ENCODE measurements at regions not wholly inside any gene's neighbourhood (a gene's known extent, or its start where the extent isn't known, plus 50 kb on each side); places are given as distances from the start of the nearest gene placed in this dataset.

DNA sequence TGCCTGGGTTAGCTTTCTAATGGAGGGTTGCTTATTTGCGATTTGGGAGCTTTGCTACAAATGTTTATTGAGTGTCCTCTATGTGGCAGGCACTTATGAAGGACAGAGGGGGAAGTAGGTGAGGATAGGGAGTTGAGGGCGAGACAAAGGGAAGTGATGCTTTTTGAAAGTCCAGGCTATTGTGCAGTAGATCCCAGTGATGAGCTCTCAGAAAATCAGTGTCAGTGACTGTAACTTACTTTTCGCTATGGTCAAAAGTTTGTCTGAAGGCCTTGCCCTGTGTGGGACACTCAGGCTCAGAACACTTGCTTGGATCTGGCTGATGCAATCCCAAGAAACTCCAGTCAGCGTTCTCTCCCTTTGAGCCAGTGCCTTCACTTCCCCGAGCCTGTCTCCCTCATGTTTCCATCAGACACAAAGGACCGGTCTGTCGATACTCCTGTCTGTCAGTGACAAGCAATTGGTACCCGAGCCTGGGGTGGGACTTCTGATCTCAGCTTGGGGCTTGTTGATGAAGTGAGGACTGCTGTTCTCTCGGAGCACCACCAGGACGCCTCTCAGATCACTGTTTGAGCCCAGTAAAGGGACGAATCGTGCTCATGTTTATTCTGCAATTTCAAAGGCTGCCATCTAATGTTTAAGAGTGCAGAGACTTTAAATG, 63.1 kb upstream of the SORCS3 start:
- Histone ChIP-seq H3K36me3 (ENCODE audit: insufficient read depth, low read length) (no peaks in the 10 kb centered on the region), H3K27ac (no peak overlapping the region), H3K9ac (ENCODE audit: insufficient read length) (no peak overlapping the region), H3K4me3 (no peak overlapping the region), H3K9me3 (ENCODE audit: low read depth, low read length) (no peaks in the 10 kb centered on the region)
- no peak for DNase-seq (ENCODE audit: low read depth, low spot score)
- TF ChIP-seq EZH2 (IDR thresholded peaks at IDR 0.05) (no peak), POLR2AphosphoS5 (IDR thresholded peaks at IDR 0.05; ENCODE audit: borderline replicate concordance, low read depth, low read length) (no peak), FOXP2 (optimal IDR thresholded peaks at IDR 0.05; ENCODE audit: control extremely low read depth, extremely low read length, insufficient read depth) (no peak)

DNA sequence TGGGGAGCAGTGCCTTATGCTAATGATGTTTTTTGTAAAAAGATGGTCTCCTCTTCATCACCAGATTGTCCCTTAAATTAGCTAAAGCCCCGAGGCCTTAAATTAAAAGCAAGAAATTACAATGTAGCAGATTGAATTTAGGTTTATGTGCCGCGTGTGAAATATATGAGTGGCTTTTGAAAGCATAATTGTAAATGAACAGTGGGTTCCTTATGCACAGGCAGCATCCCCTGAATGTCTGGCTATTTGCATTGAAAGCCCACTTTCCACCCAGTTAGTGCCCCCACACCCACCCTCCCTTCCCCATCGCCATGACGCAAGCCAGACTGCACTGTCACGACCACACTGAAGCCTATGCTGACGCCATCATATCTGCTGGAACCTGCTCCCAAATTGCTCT, 62.4 kb upstream of the SORCS3 start:
- Histone ChIP-seq H3K36me3 (ENCODE audit: insufficient read depth, low read length) (no peaks in the 10 kb centered on the region), H3K9ac (ENCODE audit: insufficient read length) (no peak overlapping the region), H3K4me3 (no peak overlapping the region), H3K27ac (no peak overlapping the region), H3K9me3 (ENCODE audit: low read depth, low read length) (no peaks in the 10 kb centered on the region)
- DNase-seq (ENCODE audit: low read depth, low spot score), result no peak
- TF ChIP-seq FOXP2 (optimal IDR thresholded peaks at IDR 0.05; ENCODE audit: control extremely low read depth, extremely low read length, insufficient read depth) (no peak), EZH2 (IDR thresholded peaks at IDR 0.05) (no peak), POLR2AphosphoS5 (IDR thresholded peaks at IDR 0.05; ENCODE audit: borderline replicate concordance, low read depth, low read length) (no peak)

DNA sequence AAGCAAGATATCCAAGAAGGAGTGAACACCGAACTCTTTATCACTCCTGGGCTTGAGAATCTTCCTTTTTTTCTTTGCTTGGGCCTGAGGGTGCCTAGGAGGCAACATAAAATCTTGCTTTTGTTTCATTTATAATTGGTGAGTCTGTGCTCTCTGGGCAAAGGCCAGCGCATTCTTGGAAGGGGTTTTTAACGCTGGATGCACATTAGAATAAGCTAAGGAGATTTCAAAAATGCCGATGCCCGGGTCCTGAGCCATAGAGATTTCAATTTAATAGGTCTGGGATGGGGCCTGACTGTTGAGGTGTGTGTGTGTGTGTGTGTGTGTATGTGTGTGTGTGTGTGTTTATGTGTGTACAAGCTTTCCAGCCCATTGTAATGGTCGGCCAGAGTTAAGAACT, 62.0 kb upstream of the SORCS3 start:
- Histone ChIP-seq H3K9ac (ENCODE audit: insufficient read length) (no peak overlapping the region), H3K27ac (no peak overlapping the region), H3K36me3 (ENCODE audit: insufficient read depth, low read length) (no peaks in the 10 kb centered on the region), H3K9me3 (ENCODE audit: low read depth, low read length) (no peaks in the 10 kb centered on the region), H3K4me3 (no peak overlapping the region)
- DNase-seq (ENCODE audit: low read depth, low spot score), result no peak
- TF ChIP-seq POLR2AphosphoS5 (IDR thresholded peaks at IDR 0.05; ENCODE audit: borderline replicate concordance, low read depth, low read length) (no peak), EZH2 (IDR thresholded peaks at IDR 0.05) (no peak), FOXP2 (optimal IDR thresholded peaks at IDR 0.05; ENCODE audit: control extremely low read depth, extremely low read length, insufficient read depth) (no peak)

DNA sequence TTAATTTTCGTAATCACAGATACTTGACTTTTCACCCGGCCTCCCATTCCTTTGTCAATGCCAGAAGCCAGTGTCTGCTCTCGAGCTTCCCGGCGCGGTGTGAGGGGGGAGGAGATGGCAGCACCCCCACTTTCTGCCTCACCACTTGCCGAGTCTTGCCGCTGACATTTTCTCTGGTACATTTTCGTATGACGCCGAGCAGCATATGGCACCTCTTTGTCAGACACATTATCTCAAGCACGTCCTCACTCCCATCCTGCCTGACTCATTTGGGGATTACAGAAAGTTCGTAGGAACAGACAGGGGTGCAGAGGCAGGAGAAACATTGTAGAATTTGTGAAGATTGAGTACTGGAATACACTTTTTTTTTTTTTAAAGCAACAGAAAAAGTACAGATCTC, 60.8 kb upstream of the SORCS3 start:
- Histone ChIP-seq H3K9me3 (ENCODE audit: low read depth, low read length) (no peaks in the 10 kb centered on the region), H3K9ac (ENCODE audit: insufficient read length) (no peak overlapping the region), H3K36me3 (ENCODE audit: insufficient read depth, low read length) (no peaks in the 10 kb centered on the region), H3K4me3 (no peak overlapping the region), H3K27ac (no peak overlapping the region)
- DNase-seq (ENCODE audit: low read depth, low spot score), result no peak
- no peak for TF ChIP-seq FOXP2 (optimal IDR thresholded peaks at IDR 0.05; ENCODE audit: control extremely low read depth, extremely low read length, insufficient read depth)
- no peak for TF ChIP-seq EZH2 (IDR thresholded peaks at IDR 0.05)
- no peak for TF ChIP-seq POLR2AphosphoS5 (IDR thresholded peaks at IDR 0.05; ENCODE audit: borderline replicate concordance, low read depth, low read length)

DNA sequence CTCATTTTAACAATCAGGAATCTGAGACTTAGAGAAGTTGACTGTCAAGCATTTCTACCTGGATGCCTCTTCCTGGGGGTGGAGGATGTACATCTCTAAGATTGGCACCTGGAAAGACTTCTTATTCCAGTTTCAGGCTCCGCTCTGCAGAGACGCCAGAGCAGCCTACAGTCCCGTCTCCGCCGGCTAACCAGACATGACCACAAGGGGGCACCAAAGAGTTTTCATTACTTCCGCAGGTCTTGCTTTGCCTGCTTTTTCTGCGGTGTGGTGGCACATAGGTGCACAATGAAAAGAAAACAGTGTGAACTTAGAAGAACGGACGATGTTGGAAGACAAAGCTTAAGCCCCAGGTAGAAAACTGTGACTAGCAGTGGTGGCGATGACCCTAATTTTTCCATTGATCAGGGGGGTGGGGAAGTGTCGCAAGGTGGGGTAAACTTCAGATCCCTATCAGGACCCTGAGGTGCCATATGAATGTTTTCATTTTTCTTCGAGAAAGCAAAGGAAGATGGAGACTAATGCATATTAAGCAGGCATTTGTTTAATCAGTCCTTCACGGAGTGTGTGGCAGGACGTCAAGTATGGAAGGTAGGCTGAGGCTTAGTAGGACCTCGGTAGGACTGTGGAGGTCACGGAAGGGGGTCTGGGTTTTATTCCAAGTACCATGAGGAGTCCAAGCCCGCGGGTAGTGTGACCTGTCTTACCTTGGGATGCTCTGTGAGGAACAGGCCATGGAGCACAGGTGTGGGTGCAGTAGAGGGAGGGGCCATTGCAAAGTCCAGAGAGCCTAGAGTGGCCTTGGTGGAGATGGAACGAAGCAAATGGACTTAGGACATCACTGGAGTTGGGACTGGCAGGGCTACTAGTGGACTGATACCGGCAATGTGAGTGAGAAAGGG, 60.1 kb upstream of the SORCS3 start:
- DNase-seq (ENCODE audit: low read depth, low spot score), result peak; percentile 8
- Histone ChIP-seq H3K36me3 (ENCODE audit: insufficient read depth, low read length) (no peaks in the 10 kb centered on the region), H3K9me3 (ENCODE audit: low read depth, low read length) (no peaks in the 10 kb centered on the region), H3K9ac (ENCODE audit: insufficient read length) (no peak overlapping the region), H3K27ac (no peak overlapping the region), H3K4me3 (no peak overlapping the region)
- TF ChIP-seq FOXP2 (optimal IDR thresholded peaks at IDR 0.05; ENCODE audit: control extremely low read depth, extremely low read length, insufficient read depth) (no peak), POLR2AphosphoS5 (IDR thresholded peaks at IDR 0.05; ENCODE audit: borderline replicate concordance, low read depth, low read length) (no peak), EZH2 (IDR thresholded peaks at IDR 0.05) (no peak)

DNA sequence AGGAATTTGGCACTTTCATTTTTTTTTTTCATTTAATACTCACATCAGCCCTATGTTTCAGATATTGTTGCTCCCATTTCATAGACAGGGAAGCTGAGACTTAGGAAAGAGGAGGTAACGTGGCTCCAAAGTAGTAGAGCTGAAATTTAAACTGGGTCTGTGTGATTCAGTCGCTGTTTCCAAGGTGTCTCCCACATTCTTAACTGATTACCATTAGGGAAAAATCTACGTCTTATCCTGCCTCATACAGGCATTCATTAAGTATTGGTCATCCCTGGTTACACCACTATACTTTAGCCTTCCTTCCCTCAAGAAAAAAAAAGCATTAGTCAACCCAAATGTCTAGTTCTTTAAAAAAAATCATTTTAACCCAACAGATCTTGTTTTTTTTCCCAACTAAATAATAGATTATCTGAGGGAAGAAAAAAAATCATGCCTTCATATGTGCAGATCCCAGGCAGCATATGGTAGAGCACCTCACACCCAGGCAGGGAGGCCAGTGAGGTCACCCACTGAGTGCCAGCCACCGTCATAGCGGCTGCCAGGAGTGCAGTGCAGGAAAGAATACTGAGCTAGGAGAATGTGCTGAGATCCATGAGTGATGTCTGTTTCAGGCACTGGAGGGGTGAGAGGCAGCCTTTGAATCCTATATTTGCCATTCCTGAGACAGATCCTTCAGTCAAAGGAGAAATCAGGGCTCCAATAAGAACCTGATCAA, 59.0 kb upstream of the SORCS3 start:
- Histone ChIP-seq H3K9ac (ENCODE audit: insufficient read length) (no peak overlapping the region), H3K4me3 (no peak overlapping the region), H3K36me3 (ENCODE audit: insufficient read depth, low read length) (no peaks in the 10 kb centered on the region), H3K9me3 (ENCODE audit: low read depth, low read length) (no peaks in the 10 kb centered on the region), H3K27ac (no peak overlapping the region)
- TF ChIP-seq FOXP2 (optimal IDR thresholded peaks at IDR 0.05; ENCODE audit: control extremely low read depth, extremely low read length, insufficient read depth) (no peak), EZH2 (IDR thresholded peaks at IDR 0.05) (no peak), POLR2AphosphoS5 (IDR thresholded peaks at IDR 0.05; ENCODE audit: borderline replicate concordance, low read depth, low read length) (no peak)
- no peak for DNase-seq (ENCODE audit: low read depth, low spot score)

DNA sequence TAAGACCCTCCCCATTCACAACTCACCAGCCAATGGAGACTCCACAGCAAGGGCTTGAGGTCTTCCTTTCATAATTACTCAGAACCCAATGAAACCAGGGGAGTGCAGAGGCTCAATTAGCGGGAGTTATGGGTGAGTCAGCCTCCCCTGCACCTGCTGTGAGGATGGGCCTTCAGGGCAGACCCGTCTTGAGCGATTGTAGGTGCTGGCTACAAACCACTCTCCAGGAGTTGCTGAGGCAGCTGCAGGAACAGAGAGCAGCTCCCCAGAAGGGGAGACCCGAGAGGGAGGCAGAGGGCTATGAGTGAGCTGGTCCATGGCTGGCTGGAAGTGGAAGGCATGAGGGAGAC, 58.5 kb upstream of the SORCS3 start:
- no peak for DNase-seq (ENCODE audit: low read depth, low spot score)
- Histone ChIP-seq H3K9ac (ENCODE audit: insufficient read length) (no peak overlapping the region), H3K4me3 (no peak overlapping the region), H3K9me3 (ENCODE audit: low read depth, low read length) (no peaks in the 10 kb centered on the region), H3K27ac (no peak overlapping the region), H3K36me3 (ENCODE audit: insufficient read depth, low read length) (no peaks in the 10 kb centered on the region)
- TF ChIP-seq FOXP2 (optimal IDR thresholded peaks at IDR 0.05; ENCODE audit: control extremely low read depth, extremely low read length, insufficient read depth), result no peak
- TF ChIP-seq EZH2 (IDR thresholded peaks at IDR 0.05), result no peak
- no peak for TF ChIP-seq POLR2AphosphoS5 (IDR thresholded peaks at IDR 0.05; ENCODE audit: borderline replicate concordance, low read depth, low read length)

DNA sequence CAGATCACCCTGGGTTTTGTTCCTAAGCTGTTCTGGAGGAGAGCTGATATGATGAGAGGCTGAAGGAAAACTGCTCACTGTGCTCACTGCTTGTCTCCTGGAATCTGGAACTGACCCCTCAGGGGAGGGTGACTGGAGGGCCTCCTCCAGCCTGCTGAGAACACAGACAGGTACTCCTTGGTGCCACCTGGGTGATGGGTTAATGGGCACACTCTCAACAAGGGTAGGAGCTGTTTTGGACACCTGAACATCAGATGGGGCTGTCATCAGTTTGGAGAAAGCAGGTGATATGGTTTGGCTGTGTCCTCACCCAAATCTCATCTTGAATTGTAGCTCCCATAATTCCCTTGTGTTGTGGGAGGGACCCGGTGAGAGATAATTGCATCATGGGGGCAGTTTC, 58.1 kb upstream of the SORCS3 start:
- Histone ChIP-seq H3K9me3 (ENCODE audit: low read depth, low read length) (no peaks in the 10 kb centered on the region), H3K9ac (ENCODE audit: insufficient read length) (no peak overlapping the region), H3K27ac (no peak overlapping the region), H3K36me3 (ENCODE audit: insufficient read depth, low read length) (no peaks in the 10 kb centered on the region), H3K4me3 (no peak overlapping the region)
- no peak for TF ChIP-seq POLR2AphosphoS5 (IDR thresholded peaks at IDR 0.05; ENCODE audit: borderline replicate concordance, low read depth, low read length)
- TF ChIP-seq FOXP2 (optimal IDR thresholded peaks at IDR 0.05; ENCODE audit: control extremely low read depth, extremely low read length, insufficient read depth), result no peak
- TF ChIP-seq EZH2 (IDR thresholded peaks at IDR 0.05), result no peak
- DNase-seq (ENCODE audit: low read depth, low spot score), result no peak

All from SK-N-MC (cell line).